Spleen (tissue), 7 donors: ENCODE measurements at regions not wholly inside any gene's neighbourhood (a gene's known extent, or its start where the extent isn't known, plus 50 kb on each side); places are given as distances from the start of the nearest gene placed in this dataset.

ENCODE experiments used
- POLR2A ChIP-seq, 3 donors: fragments of 450-650 bp; IDR thresholded peaks; one replicate each; pipeline ENCODE4 v1.5.1; 2017; ENCODE audit warnings: antibody characterized with exemption in 3 of 3, mild to moderate bottlenecking in 1 of 3
- TF ChIP-seq, protein P1 (sequence below), 11 experiments: fragments of 200-600 bp in 7 of 11; fragments of 450-650 bp in 4 of 11; sonication (generic) in 4 of 11; IDR thresholded peaks in 8 of 11; conservative IDR thresholded peaks in 3 of 11; 1 replicate in 7 of 11; 2 replicates in 4 of 11; pipeline versions ENCODE4 v1.4.0 to v1.8.0; 2016 to 2021; ENCODE audit warnings: antibody characterized with exemption in 11 of 11, inconsistent platforms in 4 of 11, mild to moderate bottlenecking in 1 of 11
- donor health status: DM: no; HTN: no; CAD: no; lungs with moderate emphysema.
- donor health status: DM: no; HTN: no; CAD: no.
- donor health status: DM: no; HTN: no; CAD: no.

DNA sequence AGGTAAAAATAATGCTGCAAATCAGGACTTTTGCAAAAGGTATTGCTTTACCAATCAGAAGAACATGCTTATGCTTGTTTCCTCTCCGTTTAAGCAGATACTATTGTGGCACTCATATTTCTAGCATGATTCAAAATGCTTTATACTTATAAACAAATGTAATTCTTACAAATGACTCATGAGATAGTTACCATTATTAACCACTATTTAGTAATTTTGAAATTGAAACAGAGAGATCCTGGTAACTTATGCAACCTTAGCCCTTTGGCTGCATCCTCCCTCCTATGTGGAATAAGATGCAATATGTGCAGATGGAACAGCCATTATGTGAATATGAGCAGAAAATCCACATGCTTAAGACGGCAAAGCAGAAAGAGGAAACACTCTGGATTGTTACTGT, 164.7 kb downstream of the PCDH18 start:
- no peak for TF ChIP-seq POLR2A (IDR thresholded peaks at IDR 0.05)
- TF ChIP-seq, protein P1, sequence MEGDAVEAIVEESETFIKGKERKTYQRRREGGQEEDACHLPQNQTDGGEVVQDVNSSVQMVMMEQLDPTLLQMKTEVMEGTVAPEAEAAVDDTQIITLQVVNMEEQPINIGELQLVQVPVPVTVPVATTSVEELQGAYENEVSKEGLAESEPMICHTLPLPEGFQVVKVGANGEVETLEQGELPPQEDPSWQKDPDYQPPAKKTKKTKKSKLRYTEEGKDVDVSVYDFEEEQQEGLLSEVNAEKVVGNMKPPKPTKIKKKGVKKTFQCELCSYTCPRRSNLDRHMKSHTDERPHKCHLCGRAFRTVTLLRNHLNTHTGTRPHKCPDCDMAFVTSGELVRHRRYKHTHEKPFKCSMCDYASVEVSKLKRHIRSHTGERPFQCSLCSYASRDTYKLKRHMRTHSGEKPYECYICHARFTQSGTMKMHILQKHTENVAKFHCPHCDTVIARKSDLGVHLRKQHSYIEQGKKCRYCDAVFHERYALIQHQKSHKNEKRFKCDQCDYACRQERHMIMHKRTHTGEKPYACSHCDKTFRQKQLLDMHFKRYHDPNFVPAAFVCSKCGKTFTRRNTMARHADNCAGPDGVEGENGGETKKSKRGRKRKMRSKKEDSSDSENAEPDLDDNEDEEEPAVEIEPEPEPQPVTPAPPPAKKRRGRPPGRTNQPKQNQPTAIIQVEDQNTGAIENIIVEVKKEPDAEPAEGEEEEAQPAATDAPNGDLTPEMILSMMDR (IDR thresholded peaks at IDR 0.05 in 8 of 11, conservative IDR thresholded peaks at IDR 0.05 in 3 of 11), result no peak
